GM10248 (cell line): ENCODE measurements at regions not wholly inside any gene's neighbourhood (a gene's known extent, or its start where the extent isn't known, plus 50 kb on each side); places are given as distances from the start of the nearest gene placed in this dataset.

ENCODE experiments used
- CTCF ChIA-PET: fragments of 300-600 bp; sonication (Branson Sonifier 250); formaldehyde crosslinking; extraction: SDS; loops from one replicate; lab custom pipeline; 2021; ENCODE audit warnings: antibody characterized with exemption; lab: Yijun Ruan, JAX
- POLR2A ChIA-PET: fragments of 350-650 bp; sonication (Branson Sonifier 250); formaldehyde crosslinking; extraction: SDS; loops from one replicate; lab custom pipeline; 2020; ENCODE audit warnings: antibody characterized with exemption; lab: Yijun Ruan, JAX
- DNase-seq: peaks from one replicate; pipeline ENCODE4 v3.0.0; 2012; ENCODE audit errors: extremely low spot score
- TF ChIP-seq, protein P1 (sequence below): IDR thresholded peaks from 2 replicates; pipeline ENCODE4 v1.5.1; 2012; ENCODE audit warnings: mild to moderate bottlenecking, low read depth; ENCODE audit errors: extremely low read depth, missing control alignments, control extremely low read depth

DNA sequence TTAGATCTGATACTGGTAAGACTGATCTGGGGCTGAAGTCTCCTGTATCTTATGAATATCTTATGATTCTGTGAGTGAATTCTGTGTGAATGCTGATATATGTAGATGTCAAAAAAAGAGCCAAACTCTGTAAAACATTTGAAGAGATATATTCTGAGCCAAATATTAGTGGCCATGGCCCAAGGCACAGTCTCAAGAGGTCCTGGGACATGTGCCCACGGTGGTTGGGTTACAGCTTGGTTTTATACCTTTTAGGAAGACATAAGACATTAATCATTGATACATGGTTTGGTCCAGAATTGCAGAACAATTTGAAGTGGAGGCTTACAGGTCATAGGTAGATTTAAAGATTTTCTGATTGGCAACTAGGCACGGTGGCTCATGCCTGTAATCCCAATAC is 118.3 kb downstream of the KCNK1 start:
- TF ChIP-seq, protein P1, sequence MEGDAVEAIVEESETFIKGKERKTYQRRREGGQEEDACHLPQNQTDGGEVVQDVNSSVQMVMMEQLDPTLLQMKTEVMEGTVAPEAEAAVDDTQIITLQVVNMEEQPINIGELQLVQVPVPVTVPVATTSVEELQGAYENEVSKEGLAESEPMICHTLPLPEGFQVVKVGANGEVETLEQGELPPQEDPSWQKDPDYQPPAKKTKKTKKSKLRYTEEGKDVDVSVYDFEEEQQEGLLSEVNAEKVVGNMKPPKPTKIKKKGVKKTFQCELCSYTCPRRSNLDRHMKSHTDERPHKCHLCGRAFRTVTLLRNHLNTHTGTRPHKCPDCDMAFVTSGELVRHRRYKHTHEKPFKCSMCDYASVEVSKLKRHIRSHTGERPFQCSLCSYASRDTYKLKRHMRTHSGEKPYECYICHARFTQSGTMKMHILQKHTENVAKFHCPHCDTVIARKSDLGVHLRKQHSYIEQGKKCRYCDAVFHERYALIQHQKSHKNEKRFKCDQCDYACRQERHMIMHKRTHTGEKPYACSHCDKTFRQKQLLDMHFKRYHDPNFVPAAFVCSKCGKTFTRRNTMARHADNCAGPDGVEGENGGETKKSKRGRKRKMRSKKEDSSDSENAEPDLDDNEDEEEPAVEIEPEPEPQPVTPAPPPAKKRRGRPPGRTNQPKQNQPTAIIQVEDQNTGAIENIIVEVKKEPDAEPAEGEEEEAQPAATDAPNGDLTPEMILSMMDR: no peak
- CTCF ChIA-PET: interaction anchor here (1.4 kb wide), 1 partner anchor 9 kb away, joined by 4 read pairs; no protein-coding TSS in a partner anchor
- POLR2A ChIA-PET: no interaction called here
- no peak for DNase-seq

DNA sequence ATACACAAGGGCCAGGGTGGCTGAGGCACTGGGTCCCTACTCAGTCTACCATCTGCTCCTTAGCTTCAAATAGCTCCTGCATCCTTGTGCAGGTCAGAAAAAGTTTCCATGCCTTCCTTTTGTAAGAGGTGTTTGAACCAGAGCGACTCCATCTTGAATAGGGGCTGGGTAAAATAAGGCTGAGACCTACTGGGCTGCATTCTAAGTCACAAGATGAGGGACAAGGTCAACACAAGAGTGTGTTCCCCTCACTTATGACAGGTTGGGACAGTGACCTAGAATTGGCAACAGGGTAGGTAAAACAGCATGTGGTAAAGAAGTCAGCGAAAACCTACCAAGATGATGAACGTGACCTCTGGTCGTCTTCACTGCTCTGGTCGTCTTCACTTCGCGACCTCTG is 120.5 kb downstream of the KCNK1 start:
- POLR2A ChIA-PET: no interaction called here
- CTCF ChIA-PET: interaction anchor here (1.0 kb wide), 1 partner anchor 11 kb away, joined by 3 read pairs; no protein-coding TSS in a partner anchor
- TF ChIP-seq, protein P1: no peak
- no peak for DNase-seq

DNA sequence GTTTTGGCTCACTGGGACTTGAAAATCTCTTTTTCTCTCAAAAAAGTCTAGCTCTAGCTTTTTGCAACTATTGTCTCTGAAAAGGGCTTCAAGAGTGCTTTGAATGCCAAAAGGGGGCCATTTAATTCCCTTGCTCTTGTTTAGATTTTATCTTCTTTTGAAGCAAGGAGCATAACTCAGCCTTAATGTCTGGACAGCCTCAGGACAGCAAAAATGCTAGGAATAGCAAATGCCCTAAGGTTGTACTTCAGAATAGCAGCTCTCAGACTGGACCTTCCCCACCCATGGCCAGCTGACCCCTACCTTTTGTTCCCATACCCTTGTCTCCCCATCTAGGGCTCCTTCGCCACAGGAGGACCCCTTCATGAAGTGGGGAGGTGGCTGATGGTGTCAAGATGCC is 121.4 kb downstream of the KCNK1 start:
- ChIA-PET CTCF (interaction anchor here (0.9 to 2.0 kb wide), 4 partner anchors 13 to 294 kb away, joined by 3 to 5 read pairs (median 4); no protein-coding TSS in a partner anchor), POLR2A (no interaction called here)
- no peak for DNase-seq
- TF ChIP-seq, protein P1: no peak

DNA sequence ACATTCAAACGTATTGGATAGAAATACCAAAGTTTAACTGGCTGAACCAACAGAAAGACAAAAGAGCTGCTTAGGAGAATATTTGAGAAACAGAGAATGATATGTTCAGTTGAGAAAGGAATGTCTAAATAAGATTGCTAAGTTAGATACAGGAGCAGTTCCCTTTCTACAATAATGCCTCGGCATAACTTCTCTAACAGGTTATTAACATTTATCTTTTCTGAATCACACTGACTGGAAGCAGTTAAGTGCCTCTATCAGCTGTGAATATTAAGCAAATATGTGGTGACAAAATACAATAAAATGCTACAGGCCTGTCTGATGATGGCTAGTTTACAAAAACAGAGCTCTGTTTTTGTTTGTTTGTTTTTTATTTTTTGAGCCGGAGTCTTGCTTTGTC is 121.9 kb downstream of the KCNK1 start:
- DNase-seq: no peak
- TF ChIP-seq, protein P1: no peak
- ChIA-PET CTCF (interaction anchor here (0.9 to 2.0 kb wide), 4 partner anchors 12 to 294 kb away, joined by 3 to 5 read pairs (median 4); no protein-coding TSS in a partner anchor), POLR2A (no interaction called here)

DNA sequence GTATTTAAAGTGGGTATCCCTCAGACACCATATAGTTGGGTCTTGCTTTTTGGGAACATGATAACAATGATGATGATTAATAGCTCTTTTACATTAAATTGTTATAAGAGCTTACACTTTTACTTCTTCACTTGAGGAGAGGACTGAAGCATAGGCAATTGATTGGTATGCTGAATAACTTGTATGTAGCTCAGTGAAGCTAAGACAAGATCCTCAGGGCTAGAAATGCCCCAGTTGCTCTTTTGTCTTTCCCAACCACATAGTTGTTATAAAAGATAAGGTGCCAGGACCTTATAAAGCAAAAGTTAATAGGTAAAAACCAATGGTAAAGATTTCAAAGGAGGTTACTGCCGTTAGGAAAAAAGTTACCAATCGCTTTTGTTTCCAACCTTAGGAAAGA is 123.4 kb downstream of the KCNK1 start:
- TF ChIP-seq, protein P1: no peak
- DNase-seq: no peak
- CTCF ChIA-PET: interaction anchor here (0.9 to 2.0 kb wide), 2 partner anchors 11 to 14 kb away, joined by 3 to 5 read pairs; no protein-coding TSS in a partner anchor
- POLR2A ChIA-PET: no interaction called here

DNA sequence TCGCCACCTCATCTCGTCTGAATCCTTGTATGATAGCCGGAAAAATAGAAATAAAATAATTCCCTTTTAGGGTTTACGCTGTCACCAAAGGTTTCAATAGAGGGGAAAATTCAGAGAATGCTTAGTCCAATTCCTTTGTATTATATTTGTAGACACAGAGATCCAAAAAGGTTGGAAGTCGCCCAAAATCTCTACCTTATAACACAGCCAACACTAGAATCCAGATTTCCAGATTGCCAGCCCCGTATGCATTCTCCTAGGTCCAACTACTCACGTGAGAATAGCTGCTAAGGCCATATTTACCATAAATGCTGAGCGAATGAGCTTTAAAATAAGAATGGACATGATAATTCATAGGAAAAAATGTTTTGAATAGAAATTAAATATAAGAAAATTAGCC is 124.5 kb downstream of the KCNK1 start:
- DNase-seq: no peak
- POLR2A ChIA-PET: no interaction called here
- CTCF ChIA-PET: no interaction called here
- TF ChIP-seq, protein P1: no peak
